Skeletal muscle satellite cell (primary cell): ENCODE measurements at regions not wholly inside any gene's neighbourhood (a gene's known extent, or its start where the extent isn't known, plus 50 kb on each side); places are given as distances from the start of the nearest gene placed in this dataset.

Experiments
- H3K27me3 ChIP-seq: 2 replicates; pipeline ENCODE4 v1.7.0; 2013; ENCODE audit warnings: low read length; ENCODE audit not compliant: control insufficient read depth, insufficient read depth
- H3K36me3 ChIP-seq: 2 replicates; pipeline ENCODE4 v1.7.0; 2013; ENCODE audit warnings: mild to moderate bottlenecking, control low read depth, low read length; ENCODE audit not compliant: insufficient read depth
- H3K4me1 ChIP-seq: 2 replicates; pipeline ENCODE4 v1.7.0; 2013; ENCODE audit warnings: low read length; ENCODE audit not compliant: control insufficient read depth, insufficient read depth
- H3K4me2 ChIP-seq: 2 replicates; pipeline ENCODE4 v1.7.0; 2013; ENCODE audit warnings: mild to moderate bottlenecking, low read length
- H3K4me3 ChIP-seq: 2 replicates; pipeline ENCODE4 v1.7.0; 2013; ENCODE audit warnings: low read length
- H3K9ac ChIP-seq: 2 replicates; pipeline ENCODE4 v1.7.0; 2013; ENCODE audit warnings: mild to moderate bottlenecking, low read depth, low read length, moderate library complexity
- H3K9me3 ChIP-seq: replicated peaks from 2 replicates; pipeline ENCODE4 v1.7.0; 2013; ENCODE audit warnings: mild to moderate bottlenecking, control low read depth, low read length

GRCh38 chr5:110218981-110219380 lies 507.5 kb downstream of the TMEM232 start:
- Histone ChIP-seq H3K27me3 (no peaks in the 10 kb centered on the region), H3K4me3 (no peak overlapping the region), H3K9ac (no peak overlapping the region), H3K9me3 (peaks cover 3% of the 10 kb centered on the region), H3K36me3 (no peaks in the 10 kb centered on the region), H3K4me2 (no peak overlapping the region), H3K4me1 (no peaks in the 10 kb centered on the region)

GRCh38 chr5:110219769-110220168 lies 506.7 kb downstream of the TMEM232 start:
- Histone ChIP-seq H3K9me3 (peaks cover 3% of the 10 kb centered on the region), H3K9ac (no peak overlapping the region), H3K36me3 (no peaks in the 10 kb centered on the region), H3K27me3 (no peaks in the 10 kb centered on the region), H3K4me3 (no peak overlapping the region), H3K4me2 (no peak overlapping the region), H3K4me1 (no peaks in the 10 kb centered on the region)

GRCh38 chr5:110221036-110221435 lies 505.4 kb downstream of the TMEM232 start:
- H3K9ac ChIP-seq: no peak overlapping the region
- no peak overlapping the region for H3K4me2 ChIP-seq
- H3K4me3 ChIP-seq: no peak overlapping the region
- H3K36me3 ChIP-seq: no peaks in the 10 kb centered on the region
- H3K4me1 ChIP-seq: no peaks in the 10 kb centered on the region
- H3K27me3 ChIP-seq: no peaks in the 10 kb centered on the region
- H3K9me3 ChIP-seq: peaks cover 3% of the 10 kb centered on the region

- no peak overlapping the region for H3K9ac ChIP-seq
- no peak overlapping the region for H3K4me2 ChIP-seq
- no peak overlapping the region for H3K4me3 ChIP-seq
- H3K27me3 ChIP-seq: no peaks in the 10 kb centered on the region
- no peaks in the 10 kb centered on the region for H3K4me1 ChIP-seq
- no peaks in the 10 kb centered on the region for H3K9me3 ChIP-seq
- H3K36me3 ChIP-seq: no peaks in the 10 kb centered on the region
Observed at GRCh38 chr5:110224050-110224449, 502.4 kb downstream of the TMEM232 start.

- Histone ChIP-seq H3K36me3 (no peaks in the 10 kb centered on the region), H3K4me1 (no peaks in the 10 kb centered on the region), H3K4me3 (no peak overlapping the region), H3K9ac (no peak overlapping the region), H3K4me2 (no peak overlapping the region), H3K9me3 (no peaks in the 10 kb centered on the region), H3K27me3 (no peaks in the 10 kb centered on the region)
Observed at GRCh38 chr5:110225949-110226348, 500.5 kb downstream of the TMEM232 start.

GRCh38 chr5:110239786-110240185 lies 486.7 kb downstream of the TMEM232 start:
- Histone ChIP-seq H3K27me3 (no peaks in the 10 kb centered on the region), H3K36me3 (no peaks in the 10 kb centered on the region), H3K9me3 (no peaks in the 10 kb centered on the region), H3K4me2 (no peak overlapping the region), H3K4me1 (no peaks in the 10 kb centered on the region), H3K4me3 (no peak overlapping the region), H3K9ac (no peak overlapping the region)

GRCh38 chr5:110242950-110243349 lies 483.5 kb downstream of the TMEM232 start:
- no peak overlapping the region for H3K4me2 ChIP-seq
- H3K36me3 ChIP-seq: no peaks in the 10 kb centered on the region
- H3K4me1 ChIP-seq: no peaks in the 10 kb centered on the region
- no peak overlapping the region for H3K9ac ChIP-seq
- no peaks in the 10 kb centered on the region for H3K27me3 ChIP-seq
- no peak overlapping the region for H3K4me3 ChIP-seq
- no peaks in the 10 kb centered on the region for H3K9me3 ChIP-seq

- Histone ChIP-seq H3K4me2 (no peak overlapping the region), H3K27me3 (no peaks in the 10 kb centered on the region), H3K9ac (no peak overlapping the region), H3K4me3 (no peak overlapping the region), H3K4me1 (no peaks in the 10 kb centered on the region), H3K36me3 (no peaks in the 10 kb centered on the region), H3K9me3 (no peaks in the 10 kb centered on the region)
Observed at GRCh38 chr5:110248921-110249320, 477.6 kb downstream of the TMEM232 start.

- Histone ChIP-seq H3K36me3 (no peaks in the 10 kb centered on the region), H3K4me1 (no peaks in the 10 kb centered on the region), H3K4me2 (no peak overlapping the region), H3K9ac (no peak overlapping the region), H3K4me3 (no peak overlapping the region), H3K27me3 (no peaks in the 10 kb centered on the region), H3K9me3 (no peaks in the 10 kb centered on the region)
Observed at GRCh38 chr5:110250355-110250754, 476.1 kb downstream of the TMEM232 start.

GRCh38 chr5:110250755-110251154 lies 475.7 kb downstream of the TMEM232 start:
- Histone ChIP-seq H3K4me1 (no peaks in the 10 kb centered on the region), H3K9me3 (no peaks in the 10 kb centered on the region), H3K4me3 (no peak overlapping the region), H3K4me2 (no peak overlapping the region), H3K36me3 (no peaks in the 10 kb centered on the region), H3K9ac (no peak overlapping the region), H3K27me3 (no peaks in the 10 kb centered on the region)

GRCh38 chr5:110251366-110251765 lies 475.1 kb downstream of the TMEM232 start:
- no peaks in the 10 kb centered on the region for H3K4me1 ChIP-seq
- H3K4me2 ChIP-seq: no peak overlapping the region
- no peaks in the 10 kb centered on the region for H3K36me3 ChIP-seq
- H3K9ac ChIP-seq: no peak overlapping the region
- H3K9me3 ChIP-seq: no peaks in the 10 kb centered on the region
- H3K27me3 ChIP-seq: no peaks in the 10 kb centered on the region
- H3K4me3 ChIP-seq: no peak overlapping the region

GRCh38 chr5:110255194-110255593 lies 471.3 kb downstream of the TMEM232 start:
- H3K27me3 ChIP-seq: no peaks in the 10 kb centered on the region
- H3K4me2 ChIP-seq: no peak overlapping the region
- H3K4me3 ChIP-seq: no peak overlapping the region
- no peaks in the 10 kb centered on the region for H3K36me3 ChIP-seq
- peaks cover 8% of the 10 kb centered on the region for H3K4me1 ChIP-seq
- no peaks in the 10 kb centered on the region for H3K9me3 ChIP-seq
- no peak overlapping the region for H3K9ac ChIP-seq
